ENCODE measurements at regions not wholly inside any gene's neighbourhood (a gene's known extent, or its start where the extent isn't known, plus 50 kb on each side); places are given as distances from the start of the nearest gene placed in this dataset.
A peak's percentile ranks its signal among the peaks of the same experiment; 100 is the strongest.

DNA sequence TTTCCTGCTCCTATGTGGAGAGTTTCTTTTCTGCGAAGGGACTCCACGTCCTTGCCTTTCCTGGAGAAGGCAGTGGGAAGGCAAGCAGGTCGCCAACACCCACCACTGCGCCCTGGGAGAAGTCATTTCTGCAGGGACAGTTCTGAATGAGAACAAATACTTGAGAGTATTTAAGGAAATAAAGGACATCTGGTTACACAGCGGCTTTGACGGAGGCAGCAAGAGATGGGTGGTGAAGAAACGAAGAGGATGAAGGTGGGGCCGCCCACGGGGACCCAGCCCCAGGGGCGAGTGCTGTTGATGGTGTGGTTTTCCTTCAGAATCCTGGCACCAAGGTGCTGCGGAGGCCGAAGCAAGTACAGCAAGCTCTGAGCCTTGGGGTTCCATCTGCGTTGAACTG is 75.5 kb downstream of the PSMG1 start:
- no peak for DNase-seq (ENCODE audit: missing footprints)
- intact Hi-C loops (cut with DNase I), result no loop called here
- ATAC-seq, result no peak

DNA sequence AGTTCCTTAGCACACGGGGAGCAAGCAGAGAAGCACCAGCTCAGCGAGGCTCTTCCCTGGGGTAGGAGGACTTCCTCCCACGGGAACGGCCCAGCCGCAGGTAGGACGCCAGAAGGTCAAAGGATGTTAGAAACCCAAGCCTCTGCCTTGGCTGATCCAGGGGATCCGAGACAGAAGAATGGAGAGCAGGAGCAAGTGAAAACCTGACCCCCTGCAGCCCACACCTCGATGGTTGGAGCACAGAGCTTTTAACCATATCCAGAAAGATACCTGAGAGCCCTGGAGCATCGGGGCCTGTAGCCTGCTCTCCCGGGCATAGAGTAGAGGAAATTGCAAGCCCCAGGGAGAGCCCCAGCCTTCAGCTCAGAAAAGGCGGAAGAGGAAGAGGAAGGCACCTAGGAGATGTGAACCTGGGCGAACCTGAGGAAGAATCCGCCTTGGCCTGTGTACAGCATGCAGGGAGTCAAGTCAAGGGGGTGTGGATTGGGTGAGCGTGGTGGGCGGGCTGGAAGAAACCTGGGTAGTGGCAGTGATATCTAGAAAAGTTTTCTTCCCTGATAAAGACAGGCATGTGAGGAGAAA is 76.3 kb downstream of the PSMG1 start:
- intact Hi-C loops (cut with DNase I), result no loop called here
- ATAC-seq, result no peak
- no peak for DNase-seq (ENCODE audit: missing footprints)

DNA sequence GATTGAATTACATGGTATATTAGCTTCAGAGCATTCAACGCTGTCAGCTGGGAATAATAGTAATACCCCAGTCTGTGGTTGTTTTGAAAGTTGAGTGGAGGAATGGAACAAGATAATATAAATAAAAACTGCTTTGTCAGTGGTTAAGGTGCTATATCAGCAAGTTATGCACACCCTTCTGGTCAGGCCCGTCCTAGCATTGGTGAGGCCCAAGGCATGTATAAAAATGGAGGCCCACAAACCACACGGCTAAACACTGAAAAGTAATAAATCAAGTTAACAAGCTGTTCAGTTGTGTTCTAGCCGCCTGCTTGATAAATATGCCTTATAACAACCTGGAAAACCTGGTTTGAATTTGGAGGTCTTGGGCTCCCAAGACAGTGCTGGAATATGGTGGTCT is 77.4 kb downstream of the PSMG1 start:
- intact Hi-C loops (cut with DNase I), result no loop called here
- ATAC-seq (no peak), DNase-seq (ENCODE audit: missing footprints) (no peak)

DNA sequence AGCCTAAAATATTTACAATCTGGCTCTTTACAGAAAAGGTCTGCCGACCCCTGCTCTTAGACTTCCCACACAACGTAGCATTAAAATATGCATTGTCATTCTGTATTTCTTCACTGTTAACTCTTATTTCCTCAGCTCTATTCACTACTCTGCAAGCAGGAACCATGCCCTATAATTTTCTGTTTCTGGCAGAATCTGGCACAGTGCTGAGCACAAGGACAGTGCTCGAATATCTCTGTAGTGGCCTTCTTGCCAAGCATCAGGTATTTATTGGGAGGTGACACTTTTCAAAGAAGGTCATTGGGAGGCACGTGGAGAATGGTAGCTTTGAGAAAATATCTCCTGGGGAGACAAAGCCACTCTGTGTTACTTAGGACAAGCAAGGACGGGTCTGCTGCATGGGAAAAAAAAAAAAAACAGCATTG is 77.9 kb downstream of the PSMG1 start:
- no peak for DNase-seq (ENCODE audit: missing footprints)
- peak; percentile 42 for ATAC-seq
- intact Hi-C loops (cut with DNase I), result no loop called here

DNA sequence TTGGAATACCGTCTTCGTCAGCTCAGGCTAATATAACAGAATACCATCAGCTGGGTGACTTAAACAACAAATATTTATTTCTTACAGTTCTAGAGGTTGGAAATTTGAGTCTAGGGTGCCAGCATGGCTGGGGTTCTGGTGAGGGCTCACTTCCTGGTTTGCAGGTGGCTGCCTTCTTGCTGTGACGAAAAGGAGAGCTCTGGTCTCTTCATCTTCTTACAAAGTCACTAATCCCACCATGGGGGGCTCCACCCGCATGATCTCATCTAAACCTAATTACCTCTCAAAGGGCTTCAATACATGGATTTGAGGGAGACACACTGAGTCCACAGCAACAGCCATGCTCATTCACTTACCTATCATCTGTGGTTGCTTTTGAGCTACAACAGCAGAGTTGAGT is 78.3 kb downstream of the PSMG1 start:
- DNase-seq (ENCODE audit: missing footprints) (no peak), ATAC-seq (no peak)
- intact Hi-C loops (cut with DNase I), result no loop called here

DNA sequence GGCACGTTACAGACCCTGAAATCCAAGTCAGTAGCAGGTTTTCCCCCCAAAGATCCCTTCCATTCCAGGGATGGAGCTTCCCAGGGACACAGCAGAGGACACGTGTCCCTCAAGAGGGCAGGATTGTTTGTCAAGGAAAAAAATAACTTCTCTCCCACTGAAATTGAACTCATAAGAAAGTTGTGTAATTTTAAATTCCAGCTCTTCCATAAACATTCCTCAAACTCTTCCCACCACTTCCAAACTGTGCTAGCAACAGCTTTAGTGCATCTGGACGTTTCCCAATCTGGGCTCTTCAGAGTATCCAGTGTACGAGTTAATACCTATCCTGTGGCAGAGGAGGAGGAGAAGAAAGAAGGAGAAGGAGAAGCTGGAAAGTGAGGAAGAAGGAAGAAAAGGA is 79.6 kb downstream of the PSMG1 start:
- intact Hi-C loops (cut with DNase I), result no loop called here
- ATAC-seq (no peak), DNase-seq (ENCODE audit: missing footprints) (no peak)

DNA sequence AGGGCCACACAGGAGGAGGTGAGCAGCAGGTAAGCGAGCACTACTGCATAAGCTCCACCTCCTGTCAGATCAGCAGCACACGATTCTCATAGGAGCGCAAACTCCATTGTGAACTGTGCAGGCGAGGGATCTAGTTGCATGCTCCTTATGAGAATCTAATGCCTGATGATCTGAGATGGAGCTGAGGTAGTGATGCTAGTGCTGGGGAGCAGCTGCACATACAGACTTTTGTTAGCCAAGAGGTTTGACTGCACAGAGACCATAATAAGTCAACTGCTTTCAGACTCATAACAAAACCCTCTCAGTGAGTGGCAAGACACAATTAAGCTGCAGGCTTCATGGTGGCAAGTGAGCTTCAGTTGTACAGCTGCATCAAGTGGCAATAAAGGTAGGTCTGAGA is 83.4 kb downstream of the PSMG1 start:
- intact Hi-C loops (cut with DNase I), result no loop called here
- ATAC-seq (no peak), DNase-seq (ENCODE audit: missing footprints) (no peak)

DNA sequence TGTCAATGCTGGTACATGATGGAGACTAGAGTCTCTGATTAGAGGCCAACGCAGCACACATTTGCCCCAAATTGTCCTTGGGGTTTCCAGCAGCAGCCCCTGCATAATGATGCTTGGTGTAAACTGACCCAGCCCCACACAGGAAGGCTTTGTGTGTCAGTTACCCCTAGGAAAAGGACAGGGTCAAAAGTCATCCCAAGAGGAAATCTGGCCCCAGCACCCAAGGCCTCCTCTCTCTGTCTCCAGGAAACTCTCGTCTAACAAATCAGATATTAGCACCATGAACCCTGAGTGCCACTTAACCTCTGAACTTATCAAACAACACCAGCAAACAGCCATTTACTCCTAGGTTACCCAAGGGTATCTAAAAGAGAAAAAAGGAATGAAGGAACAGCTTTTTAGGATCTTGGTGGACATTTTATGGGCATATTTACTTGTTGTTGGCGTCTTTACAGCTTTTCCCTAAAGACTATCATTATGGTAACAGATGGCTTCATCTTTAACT is 84.5 kb downstream of the PSMG1 start:
- intact Hi-C loops (cut with DNase I), result no loop called here
- DNase-seq (ENCODE audit: missing footprints) (no peak), ATAC-seq (no peak)

DNA sequence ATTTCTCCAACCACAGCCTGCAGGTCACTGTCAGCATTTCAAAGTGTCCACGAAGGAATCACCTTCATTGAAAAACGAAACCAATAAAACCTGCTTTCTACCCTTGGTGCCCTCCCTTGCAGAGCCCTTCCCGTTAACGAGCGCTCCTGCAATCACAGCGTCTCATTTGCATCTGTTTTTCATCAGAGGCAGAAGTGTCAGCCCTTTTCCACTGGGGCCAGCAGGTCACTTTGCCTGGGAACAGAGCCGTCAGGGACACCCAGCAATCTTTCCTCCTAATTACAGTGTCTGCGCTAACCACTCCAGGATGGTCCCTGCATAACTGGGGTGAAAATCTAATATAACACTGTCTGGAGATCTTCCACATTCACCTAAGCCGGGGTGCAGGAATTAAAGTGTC is 85.3 kb downstream of the PSMG1 start:
- ATAC-seq (peak; percentile 43), DNase-seq (ENCODE audit: missing footprints) (no peak)
- intact Hi-C loops (cut with DNase I), result no loop called here

DNA sequence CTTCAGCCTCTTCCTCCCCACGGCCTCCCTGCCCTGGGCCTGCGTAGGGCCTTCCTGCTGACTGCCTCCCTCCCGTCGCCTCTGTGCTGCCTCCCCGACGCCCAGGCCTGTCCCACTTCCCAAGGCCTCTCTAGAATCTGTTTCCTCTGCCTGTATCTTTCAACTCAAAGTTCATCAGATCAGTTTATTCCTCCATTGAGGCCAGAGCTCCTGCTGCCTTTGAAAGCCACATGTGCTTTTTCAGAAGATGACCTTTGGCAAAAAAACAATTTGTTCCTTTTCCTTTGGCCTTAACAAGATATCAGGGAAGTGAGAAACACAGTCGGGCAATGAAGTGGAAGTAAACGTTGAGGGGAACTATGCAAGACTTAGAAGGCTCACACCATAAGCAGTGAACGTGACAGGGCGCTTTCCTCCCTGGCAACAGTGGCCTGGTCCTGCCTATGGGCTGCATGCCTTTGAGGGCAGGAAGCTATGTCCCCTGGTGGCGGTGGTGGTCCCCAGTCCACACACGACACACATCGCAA is 85.9 kb downstream of the PSMG1 start:
- intact Hi-C loops (cut with DNase I), result no loop called here
- DNase-seq (ENCODE audit: missing footprints), result no peak
- ATAC-seq, result no peak

DNA sequence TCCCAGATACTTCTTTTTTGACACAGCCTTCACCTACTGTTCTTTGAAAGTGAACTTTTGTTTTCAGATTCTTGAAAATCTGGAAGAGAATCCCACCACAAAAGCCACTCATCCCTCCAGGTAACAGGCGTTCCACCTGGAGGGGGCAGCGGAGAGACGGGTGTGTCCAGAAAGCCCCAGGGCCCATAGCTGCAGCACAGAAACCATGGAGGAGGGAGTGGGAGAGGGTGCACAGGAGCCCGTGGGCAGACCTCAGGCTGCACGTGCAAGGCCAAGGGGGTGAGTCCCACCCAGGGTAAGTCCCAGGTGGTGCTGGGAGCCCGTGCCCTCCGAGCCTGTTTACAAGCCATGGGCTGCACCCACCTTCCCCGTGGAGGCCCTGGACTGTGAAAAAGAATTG is 86.5 kb downstream of the PSMG1 start:
- DNase-seq (ENCODE audit: missing footprints), result no peak
- no peak for ATAC-seq
- intact Hi-C loops (cut with DNase I), result no loop called here

DNA sequence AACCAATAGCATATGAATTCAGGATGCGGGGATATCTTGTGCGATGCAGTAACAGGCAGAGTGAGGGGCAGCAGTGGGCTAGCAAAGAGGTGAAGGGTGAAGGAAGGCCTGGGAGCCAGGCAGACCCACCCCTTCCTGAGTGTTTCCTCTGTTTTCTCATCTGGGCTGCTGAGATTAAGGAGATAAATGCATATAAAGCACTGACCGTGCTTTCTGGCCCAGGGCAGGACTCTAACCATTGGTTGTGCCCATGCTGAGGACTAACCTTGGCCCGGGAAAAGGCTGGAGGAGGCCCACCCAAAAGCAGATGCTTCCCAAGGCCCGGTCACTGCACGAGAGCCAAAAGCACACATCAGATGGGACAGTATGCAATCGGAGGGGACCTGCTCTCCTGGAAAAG is 87.6 kb downstream of the PSMG1 start:
- intact Hi-C loops (cut with DNase I), result no loop called here
- DNase-seq (ENCODE audit: missing footprints), result no peak
- ATAC-seq, result no peak

DNA sequence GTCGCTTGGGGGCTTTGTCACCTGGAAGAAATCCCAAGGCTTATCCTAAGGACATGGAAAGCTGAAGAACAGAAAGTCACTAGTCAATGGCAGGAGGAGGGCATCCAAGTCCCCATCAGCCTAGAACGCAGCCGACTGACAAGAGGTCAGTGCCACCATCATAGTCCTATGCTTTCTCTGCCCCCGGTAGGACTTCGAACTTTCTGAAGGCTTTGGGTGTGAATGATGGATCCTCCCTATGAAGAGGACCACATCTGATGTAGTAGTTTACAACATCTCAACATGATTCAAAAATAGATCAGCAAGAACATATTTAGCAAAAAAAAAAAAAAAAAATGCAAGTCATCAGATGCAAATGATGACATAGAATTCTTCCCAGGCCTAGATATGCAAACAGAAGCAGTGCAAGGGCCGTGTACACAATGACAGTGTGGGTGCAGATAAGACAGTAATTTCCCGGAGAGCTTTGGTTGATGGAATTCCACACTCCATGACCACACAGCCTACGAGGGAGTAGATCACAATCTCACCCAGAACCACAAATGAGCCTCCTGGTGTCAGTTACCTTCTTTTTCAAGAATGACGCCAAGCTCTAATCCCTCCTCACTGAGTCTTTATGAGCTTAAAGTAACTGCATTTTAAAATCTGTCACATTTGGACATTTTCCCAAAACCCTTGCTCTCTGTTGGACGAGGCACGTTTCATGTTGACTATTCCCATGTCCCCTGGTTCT is 88.2 kb downstream of the PSMG1 start:
- intact Hi-C loops (cut with DNase I), result no loop called here
- DNase-seq (ENCODE audit: missing footprints) (no peak), ATAC-seq (peak; percentile 28)

DNA sequence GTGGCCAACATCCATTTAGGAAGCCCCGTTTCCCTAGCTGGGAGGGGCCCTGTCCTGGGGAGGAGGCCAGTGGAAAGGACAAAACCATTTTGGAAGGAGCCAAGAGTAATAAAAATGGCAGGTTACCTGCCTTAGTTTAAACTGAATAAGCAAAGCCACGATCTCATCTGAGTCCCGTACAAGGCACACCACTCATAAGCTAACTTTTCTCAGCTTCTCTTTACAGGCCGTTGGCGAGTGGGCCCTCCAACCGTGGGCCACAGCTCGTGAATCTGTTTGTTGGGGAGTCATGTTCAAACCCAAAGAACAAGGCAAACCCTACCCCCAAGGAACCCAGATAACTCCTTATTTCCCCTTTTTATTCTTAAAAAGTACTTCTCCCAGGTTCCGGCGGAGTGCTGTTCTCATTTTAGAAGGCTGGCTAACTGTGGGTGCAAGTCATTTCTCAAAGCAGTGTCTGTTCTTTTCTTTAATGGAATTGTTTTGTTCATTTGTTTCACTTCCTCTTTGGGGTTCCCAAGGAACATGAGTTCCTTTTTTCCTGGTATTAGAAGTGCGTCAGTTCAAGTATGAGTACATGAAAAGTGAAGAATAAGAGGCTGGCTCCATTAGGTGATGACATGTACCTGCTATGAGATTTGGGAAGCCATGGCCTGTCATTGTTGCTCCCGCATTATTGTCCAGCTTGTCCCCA is 89.0 kb downstream of the PSMG1 start:
- no peak for DNase-seq (ENCODE audit: missing footprints)
- intact Hi-C loops (cut with DNase I), result no loop called here
- ATAC-seq, result peak; percentile 38

DNA sequence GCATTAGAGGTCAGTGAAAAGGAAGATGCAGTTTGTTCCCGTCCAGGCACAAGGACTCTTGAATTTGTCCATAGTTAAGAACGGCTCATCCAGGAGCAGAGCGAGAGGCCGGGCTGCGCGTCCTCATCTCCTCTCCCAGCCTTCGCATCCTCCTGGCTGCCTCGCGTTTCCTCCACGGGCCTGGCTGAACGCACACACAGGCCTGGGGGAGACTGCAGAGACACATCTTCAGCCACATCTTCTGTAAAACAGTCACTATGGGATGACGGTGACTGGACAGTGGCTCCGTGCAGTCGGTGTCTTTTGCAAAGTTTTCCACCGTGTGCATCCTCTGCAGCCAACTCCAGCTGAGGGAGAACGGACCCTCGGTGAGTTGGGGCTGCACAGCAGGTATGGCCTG is 89.7 kb downstream of the PSMG1 start:
- intact Hi-C loops (cut with DNase I), result no loop called here
- DNase-seq (ENCODE audit: missing footprints), result no peak
- no peak for ATAC-seq

DNA sequence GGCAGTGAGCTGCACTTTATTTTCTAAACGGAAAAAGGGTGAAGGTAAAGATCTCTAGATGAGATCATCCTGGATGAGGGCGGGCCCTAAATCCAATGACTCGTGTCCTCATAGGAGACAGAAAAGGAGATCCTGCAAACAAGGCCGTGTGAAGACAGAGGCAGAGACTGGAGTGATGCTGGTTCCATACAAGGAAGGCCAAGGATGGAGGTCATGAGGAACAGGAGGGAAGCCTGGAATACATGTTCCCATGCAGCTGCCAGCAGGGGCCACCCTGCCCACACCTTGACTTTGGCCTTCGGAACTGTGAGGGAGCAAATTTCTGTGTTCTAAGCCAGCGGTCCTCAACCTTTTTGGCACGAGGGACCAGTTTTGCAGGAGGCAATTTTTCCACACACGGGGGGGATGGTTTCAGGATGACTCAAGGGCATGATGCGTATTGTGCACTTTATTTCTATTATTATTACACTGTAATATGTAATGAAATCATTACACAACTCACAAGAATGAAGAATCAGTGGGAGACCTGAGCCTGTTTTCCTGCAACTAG is 94.3 kb downstream of the PSMG1 start:
- intact Hi-C loops (cut with DNase I), result loop anchor here (5.0 kb wide), 2 partner anchors 132 to 182 kb away; no protein-coding TSS in a partner anchor
- ATAC-seq (no peak), DNase-seq (ENCODE audit: missing footprints) (no peak)

DNA sequence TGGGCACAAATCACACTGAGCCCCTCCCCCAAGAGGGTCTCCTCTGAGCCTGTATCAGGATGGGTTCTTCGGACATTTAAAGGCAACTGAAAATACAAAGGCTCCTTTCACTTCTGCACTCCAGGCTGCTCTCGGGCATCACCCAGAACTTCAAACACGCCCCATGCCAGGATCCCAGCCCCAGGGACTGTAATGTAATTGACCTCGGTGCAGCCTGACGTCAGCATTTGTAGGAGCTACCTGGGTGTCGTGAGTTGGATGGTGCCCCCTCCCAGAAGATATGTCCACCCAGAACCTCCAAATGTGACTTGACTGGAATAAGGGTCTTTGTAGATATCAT is 95.2 kb downstream of the PSMG1 start:
- DNase-seq (ENCODE audit: missing footprints) (no peak), ATAC-seq (no peak)
- intact Hi-C loops (cut with DNase I), result loop anchor here (5.0 kb wide), 2 partner anchors 131 to 181 kb away; no protein-coding TSS in a partner anchor

DNA sequence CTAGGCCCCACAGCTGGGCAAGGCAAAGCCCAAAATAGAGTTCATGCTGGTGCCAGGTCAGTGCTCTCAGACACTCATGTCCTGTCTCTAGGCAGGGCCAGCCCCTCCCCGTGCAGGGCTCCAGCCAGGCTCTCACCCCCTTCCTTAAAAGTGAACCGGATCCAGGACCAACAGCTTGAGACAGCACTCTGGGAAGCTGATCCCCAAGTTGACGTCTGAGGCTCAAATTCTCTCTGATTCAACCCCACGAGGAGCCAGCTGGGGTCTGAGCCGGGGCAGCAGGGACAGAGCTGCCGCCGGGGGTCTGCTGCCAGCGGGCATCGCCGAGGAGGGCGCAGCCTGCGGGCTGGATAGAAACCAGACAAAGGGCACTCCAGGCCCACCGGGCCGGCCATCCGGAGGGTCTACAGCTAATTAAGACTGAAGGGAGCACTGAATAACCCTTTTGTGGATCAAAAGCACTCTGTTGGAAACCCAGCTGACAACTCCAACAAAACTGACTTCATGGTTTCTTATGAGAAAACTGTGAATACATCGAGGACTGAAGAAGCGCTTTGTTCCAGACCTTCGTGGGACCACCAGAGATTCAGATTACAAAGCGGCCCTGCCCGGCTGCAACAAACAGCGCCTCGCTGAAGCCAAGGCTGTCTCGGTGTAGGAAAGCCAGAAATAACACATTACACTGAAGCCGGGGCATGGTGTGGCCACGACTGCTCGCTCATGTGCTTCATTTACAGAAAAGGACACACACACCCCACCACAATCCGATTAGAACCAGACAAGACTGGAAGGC is 95.8 kb downstream of the PSMG1 start:
- ATAC-seq (peak; percentile 96), DNase-seq (ENCODE audit: missing footprints) (peak; percentile 81)
- intact Hi-C loops (cut with DNase I), result loop anchor here (1.0 to 5.0 kb wide), 4 partner anchors 64 to 283 kb away; partner anchors contain the start of gene ETS2

DNA sequence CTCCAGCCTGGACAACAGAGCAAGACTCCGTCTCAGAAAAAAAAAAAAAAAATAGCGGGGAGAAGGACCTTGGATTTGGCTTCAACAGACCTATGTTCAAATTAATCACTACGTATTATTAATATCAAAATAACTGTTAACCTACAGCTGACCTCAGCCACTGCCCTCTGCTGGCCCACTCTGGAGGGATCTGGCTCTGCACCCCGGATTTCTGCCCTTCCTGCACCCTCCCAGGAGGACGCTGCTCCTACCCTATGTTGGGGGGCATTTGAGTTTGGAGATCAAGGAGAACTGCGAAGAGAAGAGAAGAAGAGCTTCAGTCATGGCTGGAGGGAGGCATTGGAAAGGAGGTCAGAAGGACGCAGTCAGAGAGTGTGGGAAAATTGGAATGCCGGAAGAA is 96.7 kb downstream of the PSMG1 start:
- intact Hi-C loops (cut with DNase I), result loop anchor here (2.0 to 5.0 kb wide), 3 partner anchors 129 to 282 kb away; partner anchors contain the start of gene ETS2
- ATAC-seq (no peak), DNase-seq (ENCODE audit: missing footprints) (no peak)
